GM19397 (cell line): ENCODE measurements at regions not wholly inside any gene's neighbourhood (a gene's known extent, or its start where the extent isn't known, plus 50 kb on each side); places are given as distances from the start of the nearest gene placed in this dataset.

ENCODE experiments used
- ATAC-seq: cut with Tn5 transposase; IDR thresholded peaks from one replicate; pipeline ENCODE4 v1.9.1; 2021; ENCODE audit warnings: mild to moderate bottlenecking, moderate library complexity; ENCODE audit not compliant: unreplicated experiment

GRCh38 chr2:151197184-151198108, 64.2 kb downstream of the RBM43 start:
- ATAC-seq = no peak

DNA sequence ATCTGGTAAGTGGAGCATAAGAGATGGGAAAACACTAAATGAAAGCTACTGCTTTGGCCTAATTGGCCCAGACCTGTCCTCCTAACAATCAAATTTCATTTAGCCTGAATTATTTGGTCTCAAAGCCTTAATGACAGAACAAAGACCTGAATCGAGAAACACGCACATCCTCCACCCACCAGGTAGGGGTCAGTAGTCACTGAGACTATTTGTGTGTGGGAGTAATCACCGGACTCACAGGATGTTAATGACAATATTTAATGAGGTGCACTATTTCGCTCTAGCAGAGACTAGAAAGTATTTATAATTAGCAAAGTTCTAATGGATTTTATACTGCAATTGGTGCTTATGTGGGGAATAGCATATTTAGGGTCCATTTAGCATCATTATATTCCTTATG, 68.1 kb downstream of the RBM43 start:
- no peak for ATAC-seq

GRCh38 chr2:151192681-151193080, 69.0 kb downstream of the RBM43 start:
- no peak for ATAC-seq

DNA sequence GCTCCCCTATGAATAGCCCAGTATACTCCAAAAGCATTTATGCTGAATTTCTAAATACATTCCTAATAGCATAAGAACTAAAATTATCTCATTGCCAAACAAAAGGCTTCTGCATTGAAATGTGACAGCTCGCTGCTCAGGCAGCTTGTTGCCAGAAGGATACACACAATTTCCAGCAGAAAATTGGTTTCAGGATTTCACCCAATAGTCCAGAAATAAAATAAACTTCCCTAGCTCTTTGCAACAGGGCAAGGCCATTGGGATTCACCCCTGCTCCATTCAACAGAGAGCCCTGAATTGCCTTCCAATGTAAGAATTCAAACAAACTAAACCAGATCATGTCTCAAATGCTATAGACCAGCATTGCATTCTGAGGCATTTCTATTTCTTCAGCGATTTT, 70.7 kb downstream of the RBM43 start:
- no peak for ATAC-seq

GRCh38 chr2:151189125-151189524, 72.5 kb downstream of the RBM43 start:
- no peak for ATAC-seq

- ATAC-seq = no peak
Observed at GRCh38 chr2:151186011-151186410, 75.7 kb downstream of the RBM43 start.

DNA sequence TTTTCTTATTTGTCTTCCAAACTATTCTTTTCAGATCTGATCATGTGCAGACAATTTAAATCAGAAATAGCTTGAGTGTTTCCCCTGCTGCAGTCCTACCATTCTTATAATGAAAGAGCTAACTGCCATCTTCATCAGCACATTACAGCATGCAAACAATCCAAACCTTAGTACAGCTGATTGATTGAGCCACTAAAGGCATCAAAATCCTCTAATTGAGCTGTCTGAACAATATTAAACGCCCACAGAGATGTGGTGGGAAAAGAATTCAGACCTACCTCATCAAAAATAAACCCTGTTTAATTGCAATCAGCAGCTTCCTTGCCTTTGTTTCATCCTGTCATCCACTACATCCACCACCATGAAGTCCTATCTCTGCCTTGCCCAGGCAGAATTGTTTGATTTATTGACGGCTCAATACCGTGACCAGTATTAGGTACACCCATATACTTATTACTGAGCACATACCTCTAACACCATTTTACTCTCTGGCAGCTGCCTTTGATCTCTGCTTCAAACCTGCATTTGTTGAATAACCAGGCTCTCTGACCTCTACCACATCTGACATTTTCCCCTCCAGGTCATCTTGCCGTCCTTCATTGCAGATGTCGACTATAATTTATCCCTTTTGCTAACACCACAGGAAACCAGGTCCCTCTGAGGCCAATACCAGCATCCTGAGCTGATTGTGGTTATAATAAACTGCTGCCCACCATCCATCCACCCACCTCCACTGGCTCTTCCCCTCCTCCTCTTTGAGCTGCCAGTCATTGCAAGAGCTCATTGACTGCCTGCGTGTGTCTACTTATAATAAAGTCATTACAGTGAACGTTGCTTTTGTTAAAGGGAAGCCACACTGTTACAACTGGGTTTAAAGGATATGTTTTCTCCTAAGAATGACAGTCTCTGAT, 78.5 kb downstream of the RBM43 start:
- no peak for ATAC-seq

DNA sequence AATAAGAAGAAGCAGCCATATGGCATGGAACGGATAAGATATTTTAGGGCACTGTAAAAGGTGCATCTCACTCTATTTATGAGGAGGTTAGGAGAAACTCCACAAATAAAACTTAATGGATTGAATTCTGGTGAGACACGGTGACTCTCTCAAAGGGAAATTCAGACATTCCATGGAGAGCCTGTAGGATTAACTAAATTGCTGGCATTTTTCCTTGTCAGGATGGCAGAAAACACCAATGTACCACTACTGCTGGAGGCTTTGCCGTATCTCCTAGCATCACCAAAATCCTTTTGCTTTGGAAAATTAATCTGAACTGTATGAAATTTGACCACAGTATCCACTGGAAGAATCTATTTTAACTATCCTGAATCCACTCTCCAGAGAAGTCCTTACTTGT, 79.3 kb downstream of the RBM43 start:
- no peak for ATAC-seq

- no peak for ATAC-seq
Observed at GRCh38 chr2:151181524-151181923, 80.1 kb downstream of the RBM43 start.

- ATAC-seq = no peak
Observed at GRCh38 chr2:151180123-151180522, 81.5 kb downstream of the RBM43 start.

GRCh38 chr2:151178207-151178606, 83.5 kb downstream of the RBM43 start:
- ATAC-seq = no peak

DNA sequence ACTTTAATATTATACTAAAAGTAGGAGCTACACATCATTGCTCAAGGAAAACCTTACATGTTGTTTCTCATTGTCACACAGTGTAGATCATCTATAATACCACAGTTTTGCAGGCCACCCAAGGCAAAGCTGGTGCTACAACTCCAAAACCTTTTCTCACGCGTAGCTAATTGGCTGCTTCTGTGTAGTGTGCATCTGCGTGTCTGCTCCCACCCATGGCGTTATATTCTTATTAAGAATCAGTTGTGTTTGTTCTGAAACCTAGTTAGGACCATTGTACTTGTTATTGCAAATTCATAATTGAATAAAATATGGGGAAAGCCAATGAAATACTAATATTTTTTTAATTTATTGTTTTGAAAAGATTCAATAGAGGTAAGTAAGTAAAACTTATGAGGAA, 83.9 kb downstream of the RBM43 start:
- ATAC-seq = no peak

DNA sequence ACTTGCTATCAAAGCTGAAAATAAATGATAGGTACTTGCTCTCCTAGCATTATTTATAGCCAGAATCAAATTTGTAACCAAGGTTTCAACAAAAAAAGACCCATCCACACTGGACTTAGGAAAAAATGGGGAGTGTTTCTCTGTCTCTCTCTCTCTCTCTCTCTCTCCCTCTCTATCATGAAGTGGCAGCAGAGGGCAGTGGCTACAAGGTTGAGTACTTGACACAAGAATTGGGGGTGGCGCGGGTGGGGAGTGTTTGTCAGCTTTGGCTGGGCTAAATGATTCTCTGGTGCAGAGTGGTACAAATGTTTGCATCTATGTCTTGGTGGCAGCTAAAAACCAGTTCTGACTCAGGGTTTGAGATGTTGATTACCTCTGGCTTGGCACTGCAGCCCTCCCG, 85.0 kb downstream of the RBM43 start:
- ATAC-seq = no peak

DNA sequence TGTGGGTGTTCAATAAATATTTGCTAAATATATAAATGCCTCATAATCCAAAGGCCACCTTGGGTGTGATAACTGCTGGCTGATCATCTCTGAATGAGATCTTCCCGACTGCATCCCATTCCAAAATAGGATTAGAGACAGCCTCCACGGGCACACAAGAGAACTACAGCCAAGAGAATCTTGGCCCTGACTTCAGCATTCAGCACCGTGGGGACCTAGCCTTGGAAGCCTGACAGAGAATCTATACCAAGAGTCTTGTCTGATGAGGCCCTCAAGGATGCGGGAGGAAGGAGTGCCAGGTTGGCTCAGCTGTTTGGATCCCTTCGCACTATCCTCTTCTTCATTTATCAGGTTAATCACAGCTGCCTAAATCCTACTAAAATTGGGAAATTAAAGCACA, 85.8 kb downstream of the RBM43 start:
- no peak for ATAC-seq

DNA sequence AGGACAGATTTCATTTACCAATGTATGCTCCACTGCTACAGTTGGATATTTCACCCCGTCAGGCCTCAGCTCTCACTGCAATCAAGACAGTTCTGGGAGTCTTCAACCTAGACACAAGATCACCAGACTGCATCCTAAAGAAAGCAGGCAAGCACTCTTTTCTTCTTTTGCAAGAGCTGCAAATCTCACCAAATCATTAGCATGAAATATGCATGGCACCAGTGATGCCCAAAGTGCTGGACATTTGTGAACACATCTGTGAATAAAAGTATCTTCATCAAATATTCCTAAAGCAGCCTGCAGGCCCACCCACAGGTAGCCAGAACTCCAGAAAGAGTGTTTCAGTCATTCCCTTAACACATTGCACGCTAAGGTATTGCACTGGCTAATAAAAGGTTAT, 87.5 kb downstream of the RBM43 start:
- no peak for ATAC-seq

GRCh38 chr2:151171186-151171585, 90.5 kb downstream of the RBM43 start:
- no peak for ATAC-seq

DNA sequence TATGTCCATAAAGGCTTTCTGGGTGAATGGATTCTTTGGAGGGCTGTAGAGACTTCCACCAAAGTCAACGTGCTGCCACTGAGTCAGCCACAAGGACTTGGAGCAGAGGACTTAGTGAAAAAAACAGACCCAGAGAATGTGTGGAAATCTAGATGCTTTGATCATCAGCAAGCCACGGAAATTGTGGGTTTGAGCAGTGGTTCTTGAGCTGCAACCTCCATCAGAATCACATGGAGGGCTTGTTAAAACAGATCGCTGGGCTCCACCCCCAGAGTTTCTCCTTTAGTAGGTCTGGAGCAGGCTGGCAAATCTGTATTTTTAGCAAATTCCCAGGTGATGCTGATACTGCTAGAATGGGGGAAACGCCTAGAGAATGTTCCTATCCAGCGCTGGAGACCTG, 95.3 kb downstream of the RBM43 start:
- no peak for ATAC-seq

DNA sequence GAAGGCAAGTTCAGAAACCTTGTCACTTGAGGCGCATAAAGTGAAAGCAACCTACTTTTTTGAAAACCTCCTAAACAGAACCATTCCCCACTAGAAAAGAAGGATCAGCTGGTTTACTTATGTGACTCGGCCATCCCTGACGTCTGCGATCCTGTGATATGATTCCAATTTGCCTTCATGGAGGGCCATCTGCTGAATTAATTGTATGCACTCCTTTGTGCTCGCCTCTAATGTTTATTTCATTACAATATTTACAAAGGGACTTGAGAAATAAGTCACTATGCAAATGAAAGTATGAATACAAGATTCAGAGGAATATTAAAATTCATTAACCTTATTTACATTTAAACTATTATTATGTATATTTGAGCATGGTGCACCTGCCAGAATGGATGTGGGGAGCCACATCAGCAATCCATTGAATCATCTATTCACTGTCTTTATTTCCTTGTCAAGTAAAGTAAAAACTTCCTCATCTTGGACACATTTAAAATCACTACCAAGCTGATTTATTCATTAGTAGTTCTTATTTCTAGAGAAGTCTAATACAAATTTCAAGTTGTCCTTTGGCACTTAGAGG, 96.5 kb downstream of the RBM43 start:
- no peak for ATAC-seq

GRCh38 chr2:151161821-151162551, 99.7 kb downstream of the RBM43 start:
- no peak for ATAC-seq

DNA sequence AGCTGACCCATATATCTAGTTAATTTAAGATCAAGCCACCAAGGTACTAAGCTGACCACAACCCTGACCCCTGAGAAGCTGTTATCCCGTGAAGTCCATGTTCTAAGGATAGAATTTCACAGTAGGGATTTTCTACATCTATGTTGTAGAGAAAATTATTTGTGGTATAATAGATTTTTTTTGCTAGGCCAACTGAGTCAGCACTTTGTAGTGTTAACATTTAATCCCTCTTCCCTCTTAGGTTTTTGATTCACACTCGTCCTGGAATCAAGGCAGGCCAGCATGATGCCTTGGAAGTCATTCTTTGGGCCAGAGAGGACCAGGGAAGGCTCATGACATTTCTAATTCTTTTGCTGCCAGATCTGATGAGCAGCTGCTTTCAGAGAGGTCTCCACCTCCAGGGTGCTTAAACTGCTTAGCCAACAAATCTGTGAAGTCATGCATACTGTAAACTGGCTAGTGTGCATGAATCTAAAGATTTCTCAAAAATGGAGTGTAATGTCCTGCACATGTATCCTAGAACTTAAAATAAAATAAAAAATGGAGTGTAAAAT, 102.5 kb downstream of the RBM43 start:
- ATAC-seq = no peak
